Ammon's horn (tissue), 1 donor: ENCODE measurements at regions not wholly inside any gene's neighbourhood (a gene's known extent, or its start where the extent isn't known, plus 50 kb on each side); places are given as distances from the start of the nearest gene placed in this dataset.

Experiments used
- DNase-seq: peaks from one replicate; pipeline ENCODE4 v3.0.0-alpha.2; 2016; ENCODE audit warnings: low spot score

DNA sequence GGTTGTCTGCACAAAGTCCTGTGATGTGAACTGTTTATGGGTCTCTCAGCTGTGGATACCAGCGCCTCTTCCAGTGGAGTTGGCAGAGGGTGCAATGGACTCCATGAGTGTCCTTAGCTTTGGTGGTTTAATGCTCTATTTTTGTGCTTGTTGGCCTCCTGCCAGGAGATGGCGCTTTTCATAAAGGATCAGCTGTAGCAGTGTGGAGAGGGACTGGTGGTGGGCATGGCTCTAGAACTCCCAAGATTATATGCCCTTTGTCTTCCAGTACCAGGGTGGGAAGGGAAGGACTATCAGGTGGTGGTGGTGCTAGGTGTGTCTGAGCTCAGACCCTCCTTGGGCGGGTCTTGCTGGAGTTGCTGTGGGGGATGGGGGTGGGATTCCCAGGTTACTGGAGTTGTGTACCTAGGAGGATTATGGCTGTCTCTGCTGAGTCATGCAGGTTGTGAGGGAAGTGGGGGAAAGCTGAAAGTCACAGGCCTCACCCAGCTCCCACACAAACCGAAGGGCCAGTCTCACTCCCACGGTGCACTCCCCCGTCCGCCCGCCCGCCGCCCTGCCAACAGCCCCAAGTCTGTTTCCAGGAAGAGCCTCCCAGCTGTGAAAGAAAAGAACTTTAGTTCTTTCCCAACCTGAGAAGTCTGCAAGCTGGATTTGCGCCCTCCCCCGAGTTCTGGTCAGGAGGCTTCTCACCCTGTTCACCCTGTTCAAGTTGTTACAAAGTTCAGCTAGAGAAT is 108.1 kb downstream of the MARCO start:
- DNase-seq, result no peak
